ENCODE measurements at regions not wholly inside any gene's neighbourhood (a gene's known extent, or its start where the extent isn't known, plus 50 kb on each side); places are given as distances from the start of the nearest gene placed in this dataset.

DNA sequence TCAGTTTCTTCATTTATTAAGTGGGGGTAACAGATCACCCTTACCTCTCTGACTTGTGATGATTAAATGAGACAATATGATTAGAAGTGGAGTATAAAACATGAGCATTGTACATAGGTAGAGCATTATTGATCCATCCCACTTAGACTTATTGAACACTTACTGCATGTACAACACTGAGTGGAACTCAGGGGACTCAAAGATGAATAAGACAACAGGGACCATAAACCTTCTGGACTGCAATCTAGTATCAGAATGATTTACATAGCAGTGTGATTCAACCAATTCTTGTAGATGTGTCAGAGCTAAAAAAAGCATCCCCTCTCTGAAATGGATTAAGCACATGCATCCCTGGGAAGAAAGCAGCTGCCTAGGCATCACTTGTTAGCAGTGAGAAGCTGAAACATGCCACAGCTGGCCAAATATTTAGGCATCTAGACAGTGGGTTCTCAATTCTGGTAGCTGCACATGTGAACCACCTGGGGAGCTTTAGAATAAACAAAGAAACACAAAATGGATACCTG is 111.5 kb downstream of the CYRIA start:
- H3K4me3 ChIP-seq (ENCODE audit: low read depth, low read length): no peak overlapping the region
- DNase-seq (ENCODE audit: low read depth): no peak
- TF ChIP-seq, protein P1, sequence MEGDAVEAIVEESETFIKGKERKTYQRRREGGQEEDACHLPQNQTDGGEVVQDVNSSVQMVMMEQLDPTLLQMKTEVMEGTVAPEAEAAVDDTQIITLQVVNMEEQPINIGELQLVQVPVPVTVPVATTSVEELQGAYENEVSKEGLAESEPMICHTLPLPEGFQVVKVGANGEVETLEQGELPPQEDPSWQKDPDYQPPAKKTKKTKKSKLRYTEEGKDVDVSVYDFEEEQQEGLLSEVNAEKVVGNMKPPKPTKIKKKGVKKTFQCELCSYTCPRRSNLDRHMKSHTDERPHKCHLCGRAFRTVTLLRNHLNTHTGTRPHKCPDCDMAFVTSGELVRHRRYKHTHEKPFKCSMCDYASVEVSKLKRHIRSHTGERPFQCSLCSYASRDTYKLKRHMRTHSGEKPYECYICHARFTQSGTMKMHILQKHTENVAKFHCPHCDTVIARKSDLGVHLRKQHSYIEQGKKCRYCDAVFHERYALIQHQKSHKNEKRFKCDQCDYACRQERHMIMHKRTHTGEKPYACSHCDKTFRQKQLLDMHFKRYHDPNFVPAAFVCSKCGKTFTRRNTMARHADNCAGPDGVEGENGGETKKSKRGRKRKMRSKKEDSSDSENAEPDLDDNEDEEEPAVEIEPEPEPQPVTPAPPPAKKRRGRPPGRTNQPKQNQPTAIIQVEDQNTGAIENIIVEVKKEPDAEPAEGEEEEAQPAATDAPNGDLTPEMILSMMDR (IDR thresholded peaks at IDR 0.05; ENCODE audit: low read depth, low read length, missing control alignments): no peak

DNA sequence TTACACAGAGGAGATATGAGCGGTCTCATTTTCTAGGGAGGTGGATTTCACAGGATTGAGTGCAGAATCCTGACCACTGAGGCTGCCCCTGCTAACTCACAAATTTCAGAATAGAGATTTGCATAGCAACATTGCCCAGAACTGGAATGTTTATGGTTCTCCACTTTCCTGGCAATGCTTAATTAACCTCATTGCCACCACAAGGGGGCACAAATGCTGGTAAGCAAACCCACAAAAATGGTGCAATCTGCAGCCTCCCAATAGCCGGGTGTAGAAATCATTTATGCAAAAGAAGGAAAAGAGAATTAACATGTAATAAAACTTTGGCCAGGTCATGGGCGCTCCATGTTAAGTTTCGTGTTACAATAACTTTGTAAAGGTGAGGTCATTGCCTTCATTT is 112.4 kb downstream of the CYRIA start:
- TF ChIP-seq, protein P1 (IDR thresholded peaks at IDR 0.05; ENCODE audit: low read depth, low read length, missing control alignments): peak; percentile 58
- DNase-seq (ENCODE audit: low read depth): peak; percentile 4
- H3K4me3 ChIP-seq (ENCODE audit: low read depth, low read length): no peak overlapping the region

DNA sequence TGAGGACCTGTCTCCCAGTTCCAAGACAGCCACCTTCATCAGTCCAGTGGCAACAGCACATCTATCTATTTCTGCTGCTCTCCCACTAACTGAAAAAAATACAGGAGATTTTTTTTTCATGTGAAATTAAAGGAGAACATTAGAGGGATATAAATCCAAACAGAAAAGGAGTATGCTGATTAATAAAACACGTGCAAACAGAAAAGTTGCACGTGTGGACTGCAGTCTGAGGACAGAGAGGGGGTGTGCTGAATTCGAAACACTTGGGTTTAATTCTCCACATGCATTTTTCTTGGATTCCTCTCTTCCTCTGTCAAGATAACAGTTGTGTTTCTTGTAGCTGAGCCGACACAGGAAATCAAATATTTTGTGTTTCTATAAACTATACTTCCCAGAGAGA is 113.4 kb downstream of the CYRIA start:
- no peak overlapping the region for H3K4me3 ChIP-seq (ENCODE audit: low read depth, low read length)
- TF ChIP-seq, protein P1 (IDR thresholded peaks at IDR 0.05; ENCODE audit: low read depth, low read length, missing control alignments): no peak
- no peak for DNase-seq (ENCODE audit: low read depth)

DNA sequence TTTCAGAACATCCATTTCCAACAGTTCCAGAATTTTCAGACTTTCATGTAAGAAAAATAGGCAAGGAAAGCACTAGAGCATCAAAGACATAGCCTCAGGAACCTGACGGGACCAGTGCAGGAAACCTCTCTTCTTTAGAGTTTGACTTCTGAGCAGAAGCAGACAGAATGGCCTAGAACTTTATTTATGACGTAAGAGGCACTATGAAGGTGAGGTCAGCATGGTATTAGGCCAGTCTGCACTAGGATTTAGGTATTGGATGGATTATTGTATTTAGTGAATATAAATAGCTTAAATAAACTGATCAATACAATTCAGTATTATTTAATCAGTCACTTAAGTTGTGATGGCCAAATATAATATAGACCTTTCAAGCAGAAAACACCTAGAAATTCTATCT is 117.6 kb downstream of the CYRIA start:
- H3K4me3 ChIP-seq (ENCODE audit: low read depth, low read length): no peak overlapping the region
- no peak for DNase-seq (ENCODE audit: low read depth)
- TF ChIP-seq, protein P1 (IDR thresholded peaks at IDR 0.05; ENCODE audit: low read depth, low read length, missing control alignments): no peak

DNA sequence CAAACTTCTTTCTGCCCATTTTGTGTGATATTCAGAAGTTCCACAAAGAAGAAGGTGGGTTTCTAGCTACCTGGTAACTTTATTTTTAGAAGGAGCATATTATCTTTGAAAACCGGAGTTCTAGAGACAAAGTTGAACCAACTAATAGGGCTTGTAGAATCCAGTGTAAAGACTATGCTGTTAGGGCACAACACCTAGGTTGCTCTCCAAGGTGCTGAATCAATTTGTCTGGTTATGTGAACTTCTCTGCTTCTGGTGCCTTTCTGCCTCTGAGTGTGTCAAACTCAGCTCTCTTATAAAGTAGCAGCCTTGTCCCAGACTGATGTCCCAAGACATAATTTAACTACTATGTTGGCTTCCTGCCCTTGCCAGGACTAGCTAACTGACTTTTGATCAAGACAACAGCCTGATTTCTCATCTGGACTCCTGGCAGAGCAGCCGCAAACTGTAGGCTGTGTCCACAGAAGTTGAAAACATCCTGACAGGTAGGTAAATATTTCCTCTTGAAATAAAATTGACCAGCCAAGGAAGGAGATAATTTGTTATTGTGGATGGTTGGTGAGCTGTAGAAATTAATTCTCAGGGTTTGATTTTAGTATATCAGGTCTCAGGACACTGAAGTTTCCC is 119.4 kb downstream of the CYRIA start:
- DNase-seq (ENCODE audit: low read depth): no peak
- TF ChIP-seq, protein P1 (IDR thresholded peaks at IDR 0.05; ENCODE audit: low read depth, low read length, missing control alignments): no peak

DNA sequence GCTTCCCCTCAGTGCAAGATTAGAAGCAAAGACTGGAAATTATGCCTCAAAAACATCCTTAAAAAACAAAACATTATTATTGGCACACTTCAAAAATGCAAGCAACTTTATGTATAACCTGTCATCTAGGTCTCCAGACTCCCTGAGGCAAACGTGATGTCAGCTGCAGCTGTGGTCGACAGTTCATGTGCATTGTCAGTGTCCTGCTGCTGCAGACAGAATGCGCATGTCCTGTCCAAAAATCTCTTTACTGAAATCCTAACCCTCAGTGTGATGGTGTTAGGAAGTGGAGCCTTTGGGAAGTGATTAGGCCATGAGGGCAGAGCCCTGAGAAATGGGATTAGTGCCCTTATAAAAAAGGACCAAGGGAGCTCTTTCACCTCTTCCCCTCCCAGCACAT is 126.9 kb downstream of the CYRIA start:
- H3K4me3 ChIP-seq (ENCODE audit: low read depth, low read length): no peak overlapping the region
- no peak for DNase-seq (ENCODE audit: low read depth)
- TF ChIP-seq, protein P1 (IDR thresholded peaks at IDR 0.05; ENCODE audit: low read depth, low read length, missing control alignments): no peak

More for the DNA sequence above, 119.4 kb downstream of the CYRIA start:
- H3K4me3 ChIP-seq (ENCODE audit: low read depth, low read length): no peak overlapping the region

DNA sequence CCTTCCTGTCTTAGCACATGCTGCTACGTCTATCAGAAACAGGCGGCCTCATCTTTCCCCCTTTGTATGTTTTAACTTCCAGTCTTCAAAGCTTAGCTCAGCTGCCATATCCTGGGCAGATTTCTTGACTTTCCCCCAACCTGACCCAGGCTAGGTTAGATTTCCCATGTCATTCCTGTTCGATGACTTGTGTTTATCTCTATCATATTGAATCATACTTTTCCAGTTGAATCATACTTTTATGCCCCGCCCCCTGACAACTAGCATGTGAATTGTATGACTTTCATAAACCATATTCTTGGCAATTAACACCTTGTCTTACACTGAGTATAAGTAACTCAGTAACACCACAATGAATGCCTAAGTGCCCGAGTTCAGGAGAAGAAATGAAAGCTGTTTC is 128.3 kb downstream of the CYRIA start:
- no peak for DNase-seq (ENCODE audit: low read depth)
- TF ChIP-seq, protein P1 (IDR thresholded peaks at IDR 0.05; ENCODE audit: low read depth, low read length, missing control alignments): no peak
- no peak overlapping the region for H3K4me3 ChIP-seq (ENCODE audit: low read depth, low read length)

Data from GM12864 (cell line).